ENCODE measurements at regions not wholly inside any gene's neighbourhood (a gene's known extent, or its start where the extent isn't known, plus 50 kb on each side); places are given as distances from the start of the nearest gene placed in this dataset.

GRCh38 chr6:81818901-81819361 lies 66.5 kb upstream of the TENT5A start:
- Histone ChIP-seq H2AK5ac (ENCODE audit: insufficient read length, low read length) (no peak overlapping the region), H3K4ac (ENCODE audit: low read depth, low read length) (no peak overlapping the region), H4K91ac (ENCODE audit: insufficient read length, low read depth, low read length) (no peak overlapping the region), H3K4me1 (ENCODE audit: insufficient read depth, low read length) (no peaks in the 10 kb centered on the region), H3K27ac (ENCODE audit: insufficient read length, low read depth, low read length) (no peak overlapping the region), H3K27me3 (ENCODE audit: insufficient read depth, low read length) (no peaks in the 10 kb centered on the region), H3K23me2 (ENCODE audit: insufficient read length, low read depth, low read length, poor library complexity, severe bottlenecking) (no peaks in the 10 kb centered on the region), H2BK20ac (ENCODE audit: low read depth, low read length, poor library complexity, severe bottlenecking) (no peak overlapping the region), H2BK12ac (ENCODE audit: insufficient read length, low read depth, low read length) (no peak overlapping the region), H3K4me2 (ENCODE audit: insufficient read depth, insufficient read length, low read length) (no peak overlapping the region), H4K20me1 (ENCODE audit: control insufficient read depth, insufficient read depth, insufficient read length) (no peaks in the 10 kb centered on the region), H3K9ac (ENCODE audit: extremely low read depth, insufficient read length, low read length) (no peak overlapping the region), H2BK120ac (ENCODE audit: low read depth, low read length, poor library complexity, severe bottlenecking) (no peak overlapping the region), H3T11ph (ENCODE audit: low read length) (no peak overlapping the region), H3K23ac (ENCODE audit: insufficient read length, low read depth, low read length) (no peak overlapping the region), H3K79me2 (ENCODE audit: insufficient read depth, low read length) (no peaks in the 10 kb centered on the region), H3K18ac (ENCODE audit: insufficient read length, low read depth, low read length) (no peak overlapping the region), H2AFZ (ENCODE audit: low read length) (no peak overlapping the region), H3K79me1 (ENCODE audit: insufficient read depth, low read depth, low read length, poor library complexity, severe bottlenecking) (no peaks in the 10 kb centered on the region), H3K14ac (ENCODE audit: insufficient read depth, low read length) (no peak overlapping the region), H3K9me3 (ENCODE audit: control insufficient read depth, low read depth, low read length) (no peaks in the 10 kb centered on the region), H4K8ac (replicated peaks; ENCODE audit: insufficient read length, low read depth, low read length) (no peak overlapping the region), H3K56ac (ENCODE audit: insufficient read length, low read depth, low read length) (no peak overlapping the region), H4K5ac (ENCODE audit: insufficient read length, low read depth, low read length) (no peak overlapping the region), H2BK15ac (ENCODE audit: low read depth, low read length) (no peak overlapping the region), H2BK5ac (ENCODE audit: insufficient read length, low read length) (no peak overlapping the region)
- TF ChIP-seq CTCF (conservative IDR thresholded peaks at IDR 0.05), result no peak
- Mint-ChIP-seq H3K27me3 (ENCODE audit: low read depth) (no peaks in the 10 kb centered on the region), H3K4me3 (no peak overlapping the region), H3K36me3 (ENCODE audit: insufficient read depth in 1 of 3, low read depth in 3 of 3) (no peaks in the 10 kb centered on the region), H3K9me3 (no peaks in the 10 kb centered on the region), H3K4me1 (no peaks in the 10 kb centered on the region), H3K27ac (no peak overlapping the region)
- WGBS (ENCODE audit: extremely low coverage, insufficient read length, low lambda C conversion rate), result no CpG with 5 or more reads among the region's 2 CpGs
- no peak for DNase-seq

All from H9 (cell line).